HepG2 (cell line): ENCODE measurements at regions not wholly inside any gene's neighbourhood (a gene's known extent, or its start where the extent isn't known, plus 50 kb on each side); places are given as distances from the start of the nearest gene placed in this dataset.
"Not testable (repeated sequence)": the region's sequence is repeated elsewhere in the genome, so short reads cannot be mapped to it uniquely, and the experiment has no call there.

Source experiments
- ATAC-seq: fragments of 200-7000 bp; cut with Tn5 transposase; 3 replicates; pipeline ENCODE4 v1.9.1; 2020; ENCODE audit warnings: mild to moderate bottlenecking, moderate library complexity
- BruUV-seq: library from RNA; stranded (reverse); fragments of 400-500 nt; replicated peaks from 2 replicates; lab custom pipeline; 2021; lab: Mats Ljungman, UMichigan
- CTCF ChIA-PET: fragments of 300-600 bp; formaldehyde crosslinking; extraction: SDS; loops from one replicate; lab custom pipeline; 2021; ENCODE audit warnings: low total read pairs, inconsistent platforms, low intra/inter-chr PET ratio; lab: Yijun Ruan, JAX
- POLR2A ChIA-PET: fragments of 350-600 bp; sonication (Branson Sonifier 250); formaldehyde crosslinking; loops from one replicate; lab custom pipeline; 2020; ENCODE audit warnings: antibody characterized with exemption, inconsistent platforms; lab: Yijun Ruan, JAX
- DNase-seq: peaks from one replicate; pipeline ENCODE4 v3.0.0-alpha.2; 2015; ENCODE audit warnings: low spot score
- FAIRE-seq: peaks from 3 replicates; lab custom pipeline; 2011; peaks lifted over from hg19 to GRCh38; lab: Jason Lieb, UNC
- H2AFZ ChIP-seq: one replicate; pipeline ENCODE4 v1.6.1; 2011; ENCODE audit warnings: low read length, inconsistent platforms
- H3K27ac ChIP-seq: fragments of 300-600 bp; 3 replicates; pipeline ENCODE4 v1.8.0; 2011; ENCODE audit warnings: mixed run types, mild to moderate bottlenecking, mixed read lengths, low read length, inconsistent platforms; ENCODE audit not compliant: insufficient read depth; ENCODE audit errors: extremely low read length
- H3K27me3 ChIP-seq, 2 experiments: fragments of 200-600 bp in 1 of 2; 2 replicates in 1 of 2; 3 replicates in 1 of 2; pipeline versions ENCODE4 v1.6.0 to v1.8.0; 2011; ENCODE audit warnings: low read length in 2 of 2, mild to moderate bottlenecking in 2 of 2, moderate library complexity in 2 of 2, inconsistent platforms in 1 of 2; ENCODE audit not compliant: insufficient read depth in 2 of 2, control insufficient read depth in 1 of 2
- H3K36me3 ChIP-seq, 2 experiments: fragments of 200-600 bp in 1 of 2; replicated peaks in 1 of 2; 2 replicates in 1 of 2; 3 replicates in 1 of 2; pipeline versions ENCODE4 v1.5.1 to v1.8.0; 2011; ENCODE audit warnings: low read length in 2 of 2, inconsistent platforms in 1 of 2; ENCODE audit not compliant: insufficient read depth in 2 of 2, control insufficient read depth in 1 of 2
- H3K4me1 ChIP-seq: 2 replicates; pipeline ENCODE4 v1.5.1; 2012; ENCODE audit warnings: low read length, inconsistent platforms; ENCODE audit not compliant: insufficient read depth
- H3K4me2 ChIP-seq: 2 replicates; pipeline ENCODE4 v1.6.0; 2011; ENCODE audit warnings: low read depth, low read length, inconsistent platforms
- H3K4me3 ChIP-seq, 3 experiments: fragments of 200-600 bp in 1 of 3; sonication (generic), shearing (Covaris generic) in 1 of 3; replicated peaks in 1 of 3; 2 replicates each; pipeline ENCODE4 v1.5.1; 2011 to 2016; ENCODE audit warnings: low read length in 3 of 3, inconsistent platforms in 2 of 3, low read depth in 2 of 3, mild to moderate bottlenecking in 2 of 3, control low read depth in 1 of 3, mixed read lengths in 1 of 3; ENCODE audit not compliant: insufficient read depth in 1 of 3
- H3K79me2 ChIP-seq: one replicate; pipeline ENCODE4 v1.6.1; 2011; ENCODE audit warnings: low read length, inconsistent platforms; ENCODE audit not compliant: insufficient read depth
- H3K9ac ChIP-seq: 2 replicates; pipeline ENCODE4 v1.6.0; 2011; ENCODE audit warnings: mild to moderate bottlenecking, low read depth, low read length, inconsistent platforms; ENCODE audit not compliant: insufficient read depth
- H3K9me3 ChIP-seq: 2 replicates; pipeline ENCODE4 v1.5.1; 2012; ENCODE audit warnings: mild to moderate bottlenecking, low read length
- H4K20me1 ChIP-seq: 2 replicates; pipeline ENCODE4 v1.6.0; 2011; ENCODE audit warnings: inconsistent platforms, mild to moderate bottlenecking, low read length, moderate library complexity; ENCODE audit not compliant: insufficient read depth
- CEBPB ChIP-seq: IDR thresholded peaks from 2 replicates; pipeline ENCODE4 v1.6.1; 2011; ENCODE audit warnings: low read depth, low read length, improper control_type of control experiment, borderline replicate concordance
- EED ChIP-seq: sonication (generic); formaldehyde crosslinking; IDR thresholded peaks from 2 replicates; pipeline ENCODE4 v1.5.0; 2020; ENCODE audit warnings: mild to moderate bottlenecking, missing genetic modification reagents
- HMG20B ChIP-seq: conservative IDR thresholded peaks from 2 replicates; pipeline ENCODE4 v1.6.1; 2016; ENCODE audit warnings: missing genetic modification reagents, missing compliant biosample characterization
- MBNL3 ChIP-seq: fragments of 250-450 bp; sonication (Bioruptor Pico); conservative IDR thresholded peaks from 2 replicates; pipeline ENCODE4 v1.8.0; 2022; ENCODE audit warnings: mild to moderate bottlenecking, inconsistent platforms
- RFXAP ChIP-seq: sonication (generic); formaldehyde crosslinking; IDR thresholded peaks from 2 replicates; pipeline ENCODE4 v1.4.0; 2020; ENCODE audit warnings: missing genetic modification reagents, borderline replicate concordance
- SAFB2 ChIP-seq: sonication (generic); formaldehyde crosslinking; IDR thresholded peaks from 2 replicates; pipeline ENCODE4 v1.5.1; 2020; ENCODE audit warnings: missing genetic modification reagents, low read depth, mild to moderate bottlenecking, borderline replicate concordance
- SMAD3 ChIP-seq: sonication (generic); formaldehyde crosslinking; IDR thresholded peaks from 2 replicates; pipeline ENCODE4 v1.4.0; 2020; ENCODE audit warnings: missing genetic modification reagents
- SMC3 ChIP-seq: IDR thresholded peaks from 2 replicates; pipeline ENCODE4 v1.6.1; 2011; ENCODE audit warnings: low read length, improper control_type of control experiment
- ZC3H4 ChIP-seq: sonication (generic); formaldehyde crosslinking; IDR thresholded peaks from 2 replicates; pipeline ENCODE4 v1.4.0; 2020; ENCODE audit warnings: missing genetic modification reagents, borderline replicate concordance
- ZNF781 ChIP-seq: sonication (generic); formaldehyde crosslinking; IDR thresholded peaks from 2 replicates; pipeline ENCODE4 v1.5.1; 2020; ENCODE audit warnings: borderline replicate concordance, mild to moderate bottlenecking, missing genetic modification reagents; ENCODE audit errors: not compliant biosample characterization
- ZXDC ChIP-seq: sonication (generic); formaldehyde crosslinking; IDR thresholded peaks from 2 replicates; pipeline ENCODE4 v1.5.0; 2020; ENCODE audit warnings: mild to moderate bottlenecking, missing genetic modification reagents
- WGBS: methylation state at CpG from one replicate; pipeline ENCODE4 v1.1.6; 2017; ENCODE audit warnings: low lambda C conversion rate; 5-methylcytosine and 5-hydroxymethylcytosine counted together
- in situ Hi-C: cut with HindIII; loops from 2 replicates; pipeline ENCODE4 v1.10.0; 2017; ENCODE audit warnings: low pct_unique_long_range_greater_than_20kb; ENCODE audit not compliant: extremely low pct_ligation_motif_present
- intact Hi-C: fragments of 100-400 bp; cut with micrococcal nuclease; formaldehyde crosslinking; loops from one replicate; pipeline ENCODE4 v1.10.0; 2022; ENCODE audit not compliant: unreplicated experiment

DNA sequence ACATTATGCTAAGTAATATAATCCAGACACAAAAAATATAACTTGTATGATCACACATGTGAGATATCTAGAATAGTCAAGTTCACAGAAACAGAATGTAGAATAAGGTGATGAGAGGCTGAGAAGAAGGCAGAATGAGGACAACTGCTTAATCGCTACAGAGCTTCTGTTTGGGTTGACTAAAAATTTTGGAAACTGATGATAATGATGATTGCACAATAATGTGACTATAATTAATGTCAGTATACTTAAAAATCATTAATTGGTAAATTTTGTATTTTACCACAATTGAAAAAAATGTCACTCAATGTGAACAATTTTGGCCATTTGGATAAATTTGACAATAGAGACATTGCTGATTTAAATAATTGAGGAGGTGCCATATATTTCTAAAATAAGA is 1374.4 kb upstream of the CDH8 start:
- Histone ChIP-seq H3K4me2 (no peak overlapping the region), H4K20me1 (no peaks in the 10 kb centered on the region), H3K27ac (no peak overlapping the region), H3K36me3 (no peaks in the 10 kb centered on the region), H2AFZ (no peak overlapping the region), H3K4me3 (no peak overlapping the region), H3K27me3 (no peaks in the 10 kb centered on the region), H3K9me3 (peaks cover 8% of the 10 kb centered on the region), H3K4me1 (no peaks in the 10 kb centered on the region), H3K79me2 (no peaks in the 10 kb centered on the region), H3K9ac (no peak overlapping the region)
- no TSS peak for BruUV-seq
- ChIA-PET POLR2A (no interaction called here), CTCF (no interaction called here)
- ATAC-seq, result no peak
- WGBS, result 9% methylated on average over 1 of the region's 1 CpG
- TF ChIP-seq SAFB2 (CRISPR knock-in tag) (no peak), MBNL3 (no peak), CEBPB (peak; percentile 58; the same call in 1 of the 2 replicates), EED (no peak), SMAD3 (CRISPR knock-in tag) (no peak), RFXAP (CRISPR knock-in tag) (no peak), HMG20B (CRISPR knock-in tag) (no peak), SMC3 (no peak), ZNF781 (CRISPR knock-in tag) (no peak)
- intact Hi-C loops (no loop called here), in situ Hi-C loops (no loop called here)
- no peak for DNase-seq
- FAIRE-seq, result no peak

GRCh38 chr16:63403792-63404191 is 1367.6 kb upstream of the CDH8 start:
- in situ Hi-C loops, result no loop called here
- Histone ChIP-seq H3K4me3 (no peak overlapping the region), H3K27ac (no peak overlapping the region), H4K20me1 (no peaks in the 10 kb centered on the region), H3K9ac (no peak overlapping the region), H3K4me1 (no peaks in the 10 kb centered on the region), H2AFZ (no peak overlapping the region), H3K36me3 (no peaks in the 10 kb centered on the region), H3K79me2 (no peaks in the 10 kb centered on the region), H3K4me2 (no peak overlapping the region), H3K27me3 (no peaks in the 10 kb centered on the region), H3K9me3 (no peaks in the 10 kb centered on the region)
- POLR2A ChIA-PET, result no interaction called here
- CTCF ChIA-PET, result no interaction called here
- 60% methylated on average over 10 of the region's 11 CpGs for WGBS
- DNase-seq (no peak), FAIRE-seq (no peak), ATAC-seq (no peak)
- intact Hi-C loops, result loop anchor here (5.0 kb wide), 1 partner anchor 1841 kb away; no protein-coding TSS in a partner anchor
- BruUV-seq, result no TSS peak
- no peak for TF ChIP-seq ZXDC (CRISPR knock-in tag)
- no peak for TF ChIP-seq ZC3H4 (CRISPR knock-in tag)
- TF ChIP-seq, all 625 proteins: peak for 0

GRCh38 chr16:63388277-63388676 is 1352.0 kb upstream of the CDH8 start:
- H4K20me1 ChIP-seq, H3K36me3 ChIP-seq, H3K4me1 ChIP-seq, BruUV-seq, ATAC-seq, intact Hi-C loops, DNase-seq, H3K27ac ChIP-seq, H3K4me3 ChIP-seq, H3K27me3 ChIP-seq, CTCF ChIA-PET, H3K79me2 ChIP-seq, in situ Hi-C loops, H3K9ac ChIP-seq, H2AFZ ChIP-seq, FAIRE-seq, POLR2A ChIA-PET, H3K9me3 ChIP-seq, H3K4me2 ChIP-seq: not testable (repeated sequence)
- 79% methylated on average over 14 of the region's 18 CpGs for WGBS
